Dendritic cell treated with granulocyte-macrophage colony-stimulating factor and Interleukin-4, amounts not matched to agents 40 ng/mL and 50 ng/mL, for 4 days (primary cell): ENCODE measurements at regions not wholly inside any gene's neighbourhood (a gene's known extent, or its start where the extent isn't known, plus 50 kb on each side); places are given as distances from the start of the nearest gene placed in this dataset.

Experiments
- H3K27ac Mint-ChIP-seq: one replicate; pipeline ENCODE4 v1.8.0; 2022; ENCODE audit warnings: mild to moderate bottlenecking, mixed read lengths
- H3K27me3 Mint-ChIP-seq: one replicate; pipeline ENCODE4 v1.8.0; 2022; ENCODE audit warnings: mild to moderate bottlenecking, mixed read lengths
- H3K36me3 Mint-ChIP-seq: one replicate; pipeline ENCODE4 v1.8.0; 2022; ENCODE audit warnings: low read depth, mixed read lengths
- H3K4me1 Mint-ChIP-seq: one replicate; pipeline ENCODE4 v1.8.0; 2022; ENCODE audit warnings: low read depth, mixed read lengths
- H3K4me3 Mint-ChIP-seq: one replicate; pipeline ENCODE4 v1.8.0; 2022; ENCODE audit warnings: mild to moderate bottlenecking, moderate library complexity, mixed read lengths
- H3K9me3 Mint-ChIP-seq: one replicate; pipeline ENCODE4 v1.8.0; 2022; ENCODE audit warnings: mixed read lengths
- intact Hi-C: fragments of 100-400 bp; cut with micrococcal nuclease; formaldehyde crosslinking; loops from one replicate; pipeline ENCODE4 v1.15.0; 2022

- Mint-ChIP-seq H3K27me3 (peaks cover 3% of the 10 kb centered on the region), H3K4me1 (peaks cover 32% of the 10 kb centered on the region), H3K27ac (peak overlapping the region; percentile 81), H3K36me3 (no peaks in the 10 kb centered on the region), H3K4me3 (no peak overlapping the region), H3K9me3 (no peaks in the 10 kb centered on the region)
- intact Hi-C loops: loop anchor here (5.0 to 10.0 kb wide), 2 partner anchors 35 to 52 kb away; no protein-coding TSS in a partner anchor
Observed at GRCh38 chr16:79452671-79453070, 147.9 kb downstream of the MAF start.

GRCh38 chr16:79451196-79451816 is 149.2 kb downstream of the MAF start:
- H3K27ac Mint-ChIP-seq: peak overlapping the region; percentile 81
- intact Hi-C loops: loop anchor here (1.0 to 10.0 kb wide), 3 partner anchors 34 to 149 kb away; partner anchors contain the start of gene MAF
- H3K27me3 Mint-ChIP-seq: peaks cover 3% of the 10 kb centered on the region
- no peak overlapping the region for H3K4me3 Mint-ChIP-seq
- no peaks in the 10 kb centered on the region for H3K36me3 Mint-ChIP-seq
- no peaks in the 10 kb centered on the region for H3K9me3 Mint-ChIP-seq
- H3K4me1 Mint-ChIP-seq: peaks cover 38% of the 10 kb centered on the region

GRCh38 chr16:79449900-79450299 is 150.6 kb downstream of the MAF start:
- Mint-ChIP-seq H3K27me3 (peaks cover 5% of the 10 kb centered on the region), H3K27ac (peak overlapping the region; percentile 81), H3K4me3 (peak overlapping the region; percentile 30), H3K4me1 (peaks cover 45% of the 10 kb centered on the region), H3K36me3 (no peaks in the 10 kb centered on the region), H3K9me3 (no peaks in the 10 kb centered on the region)
- intact Hi-C loops: loop anchor here (5.0 to 10.0 kb wide), 4 partner anchors 33 to 355 kb away; no protein-coding TSS in a partner anchor

- Mint-ChIP-seq H3K27me3 (peaks cover 4% of the 10 kb centered on the region), H3K36me3 (no peaks in the 10 kb centered on the region), H3K27ac (peak overlapping the region; percentile 81), H3K4me1 (peaks cover 45% of the 10 kb centered on the region), H3K4me3 (peak overlapping the region; percentile 30), H3K9me3 (no peaks in the 10 kb centered on the region)
- intact Hi-C loops: loop anchor here (10.0 kb wide), 2 partner anchors 124 to 354 kb away; no protein-coding TSS in a partner anchor
Observed at GRCh38 chr16:79449067-79449769, 151.3 kb downstream of the MAF start.

- Mint-ChIP-seq H3K27ac (no peak overlapping the region), H3K4me1 (peaks cover 55% of the 10 kb centered on the region), H3K9me3 (no peaks in the 10 kb centered on the region), H3K4me3 (no peak overlapping the region), H3K36me3 (no peaks in the 10 kb centered on the region), H3K27me3 (peaks cover 9% of the 10 kb centered on the region)
- intact Hi-C loops: loop anchor here (10.0 kb wide), 2 partner anchors 120 to 350 kb away; no protein-coding TSS in a partner anchor
Observed at GRCh38 chr16:79444572-79444971, 156.0 kb downstream of the MAF start.

- intact Hi-C loops: loop anchor here (10.0 kb wide), 2 partner anchors 115 to 345 kb away; no protein-coding TSS in a partner anchor
- peak overlapping the region; percentile 82 for H3K27ac Mint-ChIP-seq
- H3K4me3 Mint-ChIP-seq: peak overlapping the region; percentile 50
- peaks cover 19% of the 10 kb centered on the region for H3K27me3 Mint-ChIP-seq
- no peaks in the 10 kb centered on the region for H3K9me3 Mint-ChIP-seq
- H3K4me1 Mint-ChIP-seq: peaks cover 65% of the 10 kb centered on the region
- no peaks in the 10 kb centered on the region for H3K36me3 Mint-ChIP-seq
Observed at GRCh38 chr16:79439901-79440300, 160.6 kb downstream of the MAF start.

GRCh38 chr16:79437764-79438751 is 162.5 kb downstream of the MAF start:
- H3K27ac Mint-ChIP-seq: peak overlapping the region; percentile 69
- H3K4me3 Mint-ChIP-seq: no peak overlapping the region
- H3K9me3 Mint-ChIP-seq: no peaks in the 10 kb centered on the region
- intact Hi-C loops: no loop called here
- H3K4me1 Mint-ChIP-seq: peaks cover 65% of the 10 kb centered on the region
- H3K36me3 Mint-ChIP-seq: no peaks in the 10 kb centered on the region
- H3K27me3 Mint-ChIP-seq: peaks cover 19% of the 10 kb centered on the region

GRCh38 chr16:79436885-79437284 is 163.7 kb downstream of the MAF start:
- Mint-ChIP-seq H3K9me3 (no peaks in the 10 kb centered on the region), H3K27me3 (peaks cover 15% of the 10 kb centered on the region), H3K4me3 (no peak overlapping the region), H3K27ac (peak overlapping the region; percentile 69), H3K36me3 (no peaks in the 10 kb centered on the region), H3K4me1 (peaks cover 53% of the 10 kb centered on the region)
- intact Hi-C loops: no loop called here

GRCh38 chr16:79434771-79435170 is 165.8 kb downstream of the MAF start:
- Mint-ChIP-seq H3K4me3 (no peak overlapping the region), H3K9me3 (no peaks in the 10 kb centered on the region), H3K4me1 (peaks cover 43% of the 10 kb centered on the region), H3K27ac (no peak overlapping the region), H3K36me3 (no peaks in the 10 kb centered on the region), H3K27me3 (peaks cover 20% of the 10 kb centered on the region)
- intact Hi-C loops: no loop called here

- H3K36me3 Mint-ChIP-seq: no peaks in the 10 kb centered on the region
- no peak overlapping the region for H3K4me3 Mint-ChIP-seq
- H3K9me3 Mint-ChIP-seq: no peaks in the 10 kb centered on the region
- H3K27me3 Mint-ChIP-seq: peaks cover 27% of the 10 kb centered on the region
- no peak overlapping the region for H3K27ac Mint-ChIP-seq
- intact Hi-C loops: no loop called here
- peaks cover 37% of the 10 kb centered on the region for H3K4me1 Mint-ChIP-seq
Observed at GRCh38 chr16:79434092-79434491, 166.4 kb downstream of the MAF start.

- Mint-ChIP-seq H3K36me3 (no peaks in the 10 kb centered on the region), H3K27me3 (peaks cover 33% of the 10 kb centered on the region), H3K4me3 (no peak overlapping the region), H3K27ac (no peak overlapping the region), H3K4me1 (peaks cover 16% of the 10 kb centered on the region), H3K9me3 (no peaks in the 10 kb centered on the region)
- intact Hi-C loops: no loop called here
Observed at GRCh38 chr16:79431923-79432322, 168.6 kb downstream of the MAF start.

GRCh38 chr16:79430191-79430678 is 170.3 kb downstream of the MAF start:
- intact Hi-C loops: no loop called here
- Mint-ChIP-seq H3K36me3 (no peaks in the 10 kb centered on the region), H3K27me3 (peaks cover 24% of the 10 kb centered on the region), H3K4me3 (no peak overlapping the region), H3K9me3 (no peaks in the 10 kb centered on the region), H3K4me1 (peaks cover 14% of the 10 kb centered on the region), H3K27ac (peak overlapping the region; percentile 62)

GRCh38 chr16:79429381-79430190 is 171.0 kb downstream of the MAF start:
- Mint-ChIP-seq H3K4me1 (peaks cover 14% of the 10 kb centered on the region), H3K9me3 (no peaks in the 10 kb centered on the region), H3K27me3 (peaks cover 24% of the 10 kb centered on the region), H3K4me3 (no peak overlapping the region), H3K27ac (peak overlapping the region; percentile 38), H3K36me3 (no peaks in the 10 kb centered on the region)
- intact Hi-C loops: no loop called here
